ENCODE measurements at regions not wholly inside any gene's neighbourhood (a gene's known extent, or its start where the extent isn't known, plus 50 kb on each side); places are given as distances from the start of the nearest gene placed in this dataset.
A peak's percentile ranks its signal among the peaks of the same experiment; 100 is the strongest.

GRCh38 chr9:14031810-14032209, 282.1 kb downstream of the NFIB start:
- TF ChIP-seq POLR2AphosphoS5 (IDR thresholded peaks at IDR 0.05) (no peak), EP300 (IDR thresholded peaks at IDR 0.05) (no peak), POLR2A (IDR thresholded peaks at IDR 0.05) (no peak), CTCF (IDR thresholded peaks at IDR 0.05) (no peak)
- no peaks in the 10 kb centered on the region for H3K27me3 ChIP-seq
- H3K4me3 ChIP-seq, result no peak overlapping the region
- WGBS, 5 donors, result 69 to 92% (median 76%) methylated on average over 3 of the region's 3 CpGs
- peak in 1 of 2 donors; percentile 43 for DNase-seq
- intact Hi-C loops (cut with DNase I; ENCODE audit: low total_unique reads), result no loop called here
- no peaks in the 10 kb centered on the region for H3K9me3 ChIP-seq
- no peaks in the 10 kb centered on the region for H3K36me3 ChIP-seq
- H3K27ac ChIP-seq, result peak overlapping the region in 2 of 5 donors; percentile 75 to 80
- peaks cover 0 to 34% (median 12%) of the 10 kb centered on the region in 4 donors for H3K4me1 ChIP-seq

- Histone ChIP-seq H3K36me3 (no peaks in the 10 kb centered on the region), H3K27ac (peak overlapping the region in 4 of 5 donors; percentile 64 to 80 (median 74)), H3K9me3 (no peaks in the 10 kb centered on the region), H3K4me3 (peak overlapping the region in 1 of 4 donors; percentile 21), H3K27me3 (no peaks in the 10 kb centered on the region), H3K4me1 (peaks cover 0 to 36% (median 12%) of the 10 kb centered on the region in 4 donors)
- peak in 1 of 2 donors; percentile 86 for DNase-seq
- peak in 1 of 3 donors; percentile 4 for TF ChIP-seq POLR2AphosphoS5 (IDR thresholded peaks at IDR 0.05)
- TF ChIP-seq CTCF (IDR thresholded peaks at IDR 0.05), result no peak
- 42 to 63% (median 55%) methylated on average over 7 of the region's 7 CpGs for WGBS, 5 donors
- intact Hi-C loops (cut with DNase I; ENCODE audit: low total_unique reads), result no loop called here
Measured at GRCh38 chr9:14031060-14031414, 282.9 kb downstream of the NFIB start.

GRCh38 chr9:14030375-14031059, 283.4 kb downstream of the NFIB start:
- Histone ChIP-seq H3K4me1 (peaks cover 0 to 36% (median 12%) of the 10 kb centered on the region in 4 donors), H3K9me3 (no peaks in the 10 kb centered on the region), H3K4me3 (peak overlapping the region in 3 of 4 donors; percentile 2 to 21 (median 17)), H3K27ac (peak overlapping the region in 4 of 5 donors; percentile 64 to 80 (median 74)), H3K36me3 (no peaks in the 10 kb centered on the region), H3K27me3 (no peaks in the 10 kb centered on the region)
- intact Hi-C loops (cut with DNase I; ENCODE audit: low total_unique reads), result no loop called here
- TF ChIP-seq EP300 (IDR thresholded peaks at IDR 0.05) (no peak), CTCF (IDR thresholded peaks at IDR 0.05) (no peak), POLR2AphosphoS5 (IDR thresholded peaks at IDR 0.05) (peak in 1 of 3 donors; percentile 34), POLR2A (IDR thresholded peaks at IDR 0.05) (no peak)
- DNase-seq, result peak in 1 of 2 donors; percentile 94
- WGBS, 5 donors, result 38 to 52% (median 46%) methylated on average over 7 of the region's 7 CpGs

- Histone ChIP-seq H3K36me3 (no peaks in the 10 kb centered on the region), H3K9me3 (no peaks in the 10 kb centered on the region), H3K4me3 (peak overlapping the region in 3 of 4 donors; percentile 2 to 21 (median 17)), H3K27me3 (no peaks in the 10 kb centered on the region), H3K4me1 (peaks cover 0 to 36% (median 12%) of the 10 kb centered on the region in 4 donors), H3K27ac (peak overlapping the region in 4 of 5 donors; percentile 64 to 80 (median 74))
- intact Hi-C loops (cut with DNase I; ENCODE audit: low total_unique reads), result no loop called here
- DNase-seq, result no peak
- WGBS, 5 donors, result 58 to 62% (median 60%) methylated on average over 11 of the region's 11 CpGs
- TF ChIP-seq CTCF (IDR thresholded peaks at IDR 0.05), result no peak
- no peak for TF ChIP-seq POLR2AphosphoS5 (IDR thresholded peaks at IDR 0.05)
- TF ChIP-seq POLR2A (IDR thresholded peaks at IDR 0.05), result no peak
- no peak for TF ChIP-seq EP300 (IDR thresholded peaks at IDR 0.05)
Measured at GRCh38 chr9:14029806-14030374, 284.1 kb downstream of the NFIB start.

All from stomach (tissue), 8 donors.